ENCODE measurements at regions not wholly inside any gene's neighbourhood (a gene's known extent, or its start where the extent isn't known, plus 50 kb on each side); places are given as distances from the start of the nearest gene placed in this dataset.

- TF ChIP-seq CTCF (IDR thresholded peaks at IDR 0.05; ENCODE audit: low read depth, low read length) (no peak), EZH2phosphoT487 (IDR thresholded peaks at IDR 0.05; ENCODE audit: low read depth) (no peak)
These were observed 366.0 kb upstream of the PDGFD start for GRCh38 chr11:104529906-104530305.

Measured in OCI-LY3 (cell line).